ENCODE measurements at regions not wholly inside any gene's neighbourhood (a gene's known extent, or its start where the extent isn't known, plus 50 kb on each side); places are given as distances from the start of the nearest gene placed in this dataset.

DNA sequence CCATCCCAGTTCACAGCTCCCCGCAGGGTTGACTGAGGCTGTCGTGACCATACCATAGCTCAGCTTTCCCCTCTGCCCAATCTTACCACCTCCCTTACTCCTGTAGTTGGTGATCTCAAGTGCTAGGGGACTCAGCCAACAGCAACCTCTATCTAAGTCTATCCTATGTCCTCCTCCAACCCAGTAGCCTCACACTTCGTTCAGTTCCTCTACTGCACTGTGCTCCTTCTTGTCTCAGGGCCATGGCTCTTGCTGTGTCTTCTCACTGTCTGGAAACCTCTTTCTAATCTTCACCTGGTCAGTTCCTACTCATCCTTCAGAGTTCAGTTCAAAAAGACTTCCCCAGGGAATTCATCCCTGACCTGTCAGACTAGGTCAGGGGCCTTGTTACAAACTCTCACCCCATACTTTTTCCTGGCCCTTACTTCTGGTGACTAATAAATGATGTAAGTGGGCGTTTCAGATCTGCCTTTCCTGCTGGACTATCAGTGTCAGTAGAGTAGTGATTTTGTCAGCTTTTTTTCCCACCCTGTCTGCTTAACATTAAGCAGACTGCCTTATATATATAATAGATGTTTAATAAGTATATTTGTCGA is 53.6 kb upstream of the NR3C1 start:
- DNase-seq (ENCODE audit: low spot score): no peak

GRCh38 chr5:143454936-143455516 is 51.5 kb upstream of the NR3C1 start:
- DNase-seq (ENCODE audit: low spot score): no peak

- no peak for DNase-seq (ENCODE audit: low spot score)
Observed at GRCh38 chr5:143453720-143454119, 50.2 kb upstream of the NR3C1 start.

All from CD4-positive, alpha-beta T cell treated with Interleukin-2 at 100 ng/mL for 4 hours (primary cell).